Breast epithelium (tissue), 4 donors: ENCODE measurements at regions not wholly inside any gene's neighbourhood (a gene's known extent, or its start where the extent isn't known, plus 50 kb on each side); places are given as distances from the start of the nearest gene placed in this dataset.

Experiments used
- DNase-seq, 2 donors: peaks; one replicate each; pipeline ENCODE4 v3.0.0-alpha.2; 2019; ENCODE audit warnings: low spot score in 2 of 2
- H3K27ac ChIP-seq, 2 donors: fragments of 200-600 bp; sonication (generic) in 1 of 2; one replicate each; pipeline ENCODE4 v1.5.1; 2016 to 2019; ENCODE audit warnings: mild to moderate bottlenecking in 1 of 2
- H3K27me3 ChIP-seq, 2 donors: fragments of 200-600 bp; sonication (generic) in 1 of 2; one replicate each; pipeline versions ENCODE4 v1.5.1 to v1.6.0; 2017 to 2019; ENCODE audit warnings: control low read depth in 1 of 2, mild to moderate bottlenecking in 1 of 2
- H3K36me3 ChIP-seq: fragments of 200-600 bp; one replicate; pipeline ENCODE4 v1.5.1; 2019
- H3K4me1 ChIP-seq, 2 donors: fragments of 200-600 bp; sonication (generic); one replicate each; pipeline ENCODE4 v1.5.1; 2016 to 2019; ENCODE audit warnings: control low read depth in 1 of 2
- H3K4me3 ChIP-seq, 3 donors: fragments of 200-600 bp; sonication (generic); 1 replicate in 2 of 3; 2 replicates in 1 of 3; pipeline ENCODE4 v1.5.1; 2016 to 2019; ENCODE audit warnings: mild to moderate bottlenecking in 3 of 3, moderate library complexity in 2 of 3
- H3K9me3 ChIP-seq, 2 donors: fragments of 200-600 bp; sonication (generic) in 1 of 2; one replicate each; pipeline ENCODE4 v1.5.1; 2016 to 2019; ENCODE audit warnings: control low read depth in 1 of 2
- POLR2A ChIP-seq: fragments of 450-650 bp; IDR thresholded peaks from one replicate; pipeline ENCODE4 v1.6.1; 2016; ENCODE audit warnings: antibody characterized with exemption, mild to moderate bottlenecking, moderate library complexity
- POLR2AphosphoS5 ChIP-seq, 3 donors: sonication (generic); formaldehyde crosslinking; IDR thresholded peaks; one replicate each; pipeline ENCODE4 v1.6.1; 2017; ENCODE audit warnings: antibody characterized with exemption in 3 of 3
- intact Hi-C: fragments of 100-400 bp; cut with DNase I; formaldehyde crosslinking; loops from one replicate; pipeline ENCODE4 v1.15.1; 2023; ENCODE audit warnings: low total_unique reads
- TF ChIP-seq, protein P1 (sequence below), 3 donors: fragments of 450-650 bp; IDR thresholded peaks; one replicate each; pipeline ENCODE4 v1.5.1; 2016 to 2017; ENCODE audit warnings: antibody characterized with exemption in 3 of 3, mild to moderate bottlenecking in 3 of 3, moderate library complexity in 3 of 3

DNA sequence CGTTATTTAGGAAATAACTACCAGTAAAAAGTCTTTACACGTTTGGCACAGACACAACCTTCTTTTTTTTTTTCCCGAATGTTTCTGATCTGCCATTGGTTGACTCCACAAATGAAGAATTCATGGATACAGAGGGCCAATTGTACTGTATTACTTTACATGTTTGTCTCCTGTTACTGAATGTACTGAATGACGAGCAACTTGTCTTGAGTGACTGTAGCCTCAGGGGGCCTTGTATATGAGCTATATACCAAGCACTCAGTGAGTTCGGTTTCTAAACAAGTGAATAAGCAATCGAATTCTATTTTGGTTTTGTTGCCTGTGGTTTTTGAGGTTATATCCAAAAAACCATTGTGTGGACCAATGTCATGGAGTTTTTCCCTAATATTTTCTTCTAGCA, 480.0 kb upstream of the SYT1 start:
- H3K4me1 ChIP-seq: no peaks in the 10 kb centered on the region
- H3K9me3 ChIP-seq: peaks cover 0 to 2% of the 10 kb centered on the region in 2 donors
- H3K27ac ChIP-seq: no peak overlapping the region
- intact Hi-C loops: no loop called here
- no peak for TF ChIP-seq POLR2A
- TF ChIP-seq, protein P1, sequence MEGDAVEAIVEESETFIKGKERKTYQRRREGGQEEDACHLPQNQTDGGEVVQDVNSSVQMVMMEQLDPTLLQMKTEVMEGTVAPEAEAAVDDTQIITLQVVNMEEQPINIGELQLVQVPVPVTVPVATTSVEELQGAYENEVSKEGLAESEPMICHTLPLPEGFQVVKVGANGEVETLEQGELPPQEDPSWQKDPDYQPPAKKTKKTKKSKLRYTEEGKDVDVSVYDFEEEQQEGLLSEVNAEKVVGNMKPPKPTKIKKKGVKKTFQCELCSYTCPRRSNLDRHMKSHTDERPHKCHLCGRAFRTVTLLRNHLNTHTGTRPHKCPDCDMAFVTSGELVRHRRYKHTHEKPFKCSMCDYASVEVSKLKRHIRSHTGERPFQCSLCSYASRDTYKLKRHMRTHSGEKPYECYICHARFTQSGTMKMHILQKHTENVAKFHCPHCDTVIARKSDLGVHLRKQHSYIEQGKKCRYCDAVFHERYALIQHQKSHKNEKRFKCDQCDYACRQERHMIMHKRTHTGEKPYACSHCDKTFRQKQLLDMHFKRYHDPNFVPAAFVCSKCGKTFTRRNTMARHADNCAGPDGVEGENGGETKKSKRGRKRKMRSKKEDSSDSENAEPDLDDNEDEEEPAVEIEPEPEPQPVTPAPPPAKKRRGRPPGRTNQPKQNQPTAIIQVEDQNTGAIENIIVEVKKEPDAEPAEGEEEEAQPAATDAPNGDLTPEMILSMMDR (IDR thresholded peaks at IDR 0.05): no peak
- TF ChIP-seq POLR2AphosphoS5 (IDR thresholded peaks at IDR 0.05): no peak
- no peaks in the 10 kb centered on the region for H3K27me3 ChIP-seq
- H3K4me3 ChIP-seq: no peak overlapping the region
- no peaks in the 10 kb centered on the region for H3K36me3 ChIP-seq
- no peak for DNase-seq

DNA sequence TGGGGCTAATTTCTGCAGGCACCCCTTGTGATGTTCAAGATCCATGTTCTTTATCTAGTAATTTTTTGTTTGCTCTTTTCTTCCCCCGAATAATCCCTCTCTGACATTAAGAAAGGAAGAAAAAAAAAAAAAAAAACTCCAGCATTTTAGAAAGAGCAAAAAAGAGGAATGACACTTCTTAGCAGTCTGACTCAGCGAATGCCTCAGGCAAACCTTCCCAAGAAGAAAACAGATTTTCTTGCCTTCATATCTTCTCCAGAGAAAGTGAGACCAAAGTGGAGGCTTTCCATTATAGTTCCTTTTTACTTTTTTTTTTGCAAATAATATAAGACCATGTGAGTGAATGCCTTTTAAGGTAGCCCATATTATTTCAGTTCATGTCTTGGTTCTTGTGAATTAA, 479.0 kb upstream of the SYT1 start:
- intact Hi-C loops: no loop called here
- H3K9me3 ChIP-seq: no peaks in the 10 kb centered on the region
- no peaks in the 10 kb centered on the region for H3K4me1 ChIP-seq
- no peak overlapping the region for H3K4me3 ChIP-seq
- TF ChIP-seq POLR2A: no peak
- TF ChIP-seq POLR2AphosphoS5 (IDR thresholded peaks at IDR 0.05): no peak
- TF ChIP-seq, protein P1 (IDR thresholded peaks at IDR 0.05): no peak
- no peak for DNase-seq
- no peak overlapping the region for H3K27ac ChIP-seq
- H3K36me3 ChIP-seq: no peaks in the 10 kb centered on the region
- no peaks in the 10 kb centered on the region for H3K27me3 ChIP-seq

DNA sequence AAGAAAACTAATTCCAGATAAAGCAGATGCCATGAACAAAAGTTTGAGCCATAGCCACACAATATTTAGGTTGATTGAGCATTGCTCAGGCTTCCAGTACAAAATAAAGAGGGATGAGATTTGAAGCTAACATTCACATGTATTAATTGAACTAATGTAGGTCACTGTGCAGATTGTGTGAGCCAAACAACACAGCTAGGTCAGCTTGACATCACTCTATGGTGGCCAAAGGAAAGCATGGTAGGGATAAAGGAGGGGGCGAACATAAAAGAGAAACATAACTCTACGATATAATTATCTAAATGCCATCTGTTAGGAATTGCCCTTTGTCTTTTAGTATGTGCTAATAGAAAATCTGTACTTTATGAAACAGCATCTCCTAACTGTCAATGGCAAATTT, 477.7 kb upstream of the SYT1 start:
- no peaks in the 10 kb centered on the region for H3K4me1 ChIP-seq
- no peaks in the 10 kb centered on the region for H3K27me3 ChIP-seq
- intact Hi-C loops: no loop called here
- H3K36me3 ChIP-seq: no peaks in the 10 kb centered on the region
- DNase-seq: no peak
- no peak overlapping the region for H3K4me3 ChIP-seq
- H3K27ac ChIP-seq: no peak overlapping the region
- no peaks in the 10 kb centered on the region for H3K9me3 ChIP-seq
- no peak for TF ChIP-seq POLR2A
- TF ChIP-seq, protein P1 (IDR thresholded peaks at IDR 0.05): no peak
- TF ChIP-seq POLR2AphosphoS5 (IDR thresholded peaks at IDR 0.05): no peak

DNA sequence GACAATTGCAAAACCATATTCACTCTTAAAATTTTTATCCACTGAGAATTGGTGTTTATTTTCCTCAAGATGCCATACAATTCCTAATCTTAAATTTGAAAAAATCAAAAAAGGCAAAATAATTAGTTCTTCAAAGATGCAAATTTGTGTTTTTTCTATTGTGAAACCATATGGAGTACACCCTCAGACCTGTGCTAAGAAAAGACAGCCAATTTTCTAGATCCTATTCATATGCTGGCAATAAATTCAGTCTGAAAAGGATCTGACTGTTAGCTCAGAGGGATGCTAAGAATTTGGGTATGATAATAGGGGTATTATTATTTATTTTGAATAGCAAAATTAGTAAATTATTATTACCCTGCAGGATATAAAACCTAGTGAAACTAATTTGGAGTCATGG, 476.9 kb upstream of the SYT1 start:
- no peak overlapping the region for H3K4me3 ChIP-seq
- no peaks in the 10 kb centered on the region for H3K27me3 ChIP-seq
- TF ChIP-seq, protein P1 (IDR thresholded peaks at IDR 0.05): no peak
- TF ChIP-seq POLR2A (no peak), POLR2AphosphoS5 (IDR thresholded peaks at IDR 0.05) (no peak)
- no peak for DNase-seq
- intact Hi-C loops: no loop called here
- H3K4me1 ChIP-seq: no peaks in the 10 kb centered on the region
- no peaks in the 10 kb centered on the region for H3K36me3 ChIP-seq
- no peaks in the 10 kb centered on the region for H3K9me3 ChIP-seq
- no peak overlapping the region for H3K27ac ChIP-seq

DNA sequence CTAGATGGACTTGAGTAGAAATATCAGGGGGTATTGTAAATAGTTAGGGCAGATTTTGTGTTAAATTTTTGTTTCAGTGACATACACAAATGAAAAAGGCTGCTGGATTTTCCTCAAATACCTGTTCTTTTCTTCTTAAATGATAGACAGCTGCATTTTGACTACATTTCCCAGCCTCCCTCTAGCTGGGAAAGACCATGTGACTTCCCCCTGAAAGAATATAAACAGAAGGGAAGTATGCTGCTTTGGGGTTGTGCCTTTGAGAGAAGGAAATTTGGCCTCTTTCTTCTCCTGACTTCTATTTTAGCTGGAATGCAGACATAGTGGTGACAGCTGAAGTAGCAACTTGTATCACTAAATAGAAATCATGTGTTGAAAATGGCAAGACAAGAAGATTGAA, 476.1 kb upstream of the SYT1 start:
- Histone ChIP-seq H3K4me3 (no peak overlapping the region), H3K4me1 (no peaks in the 10 kb centered on the region), H3K27ac (no peak overlapping the region), H3K36me3 (no peaks in the 10 kb centered on the region), H3K27me3 (no peaks in the 10 kb centered on the region), H3K9me3 (no peaks in the 10 kb centered on the region)
- DNase-seq: no peak
- TF ChIP-seq POLR2AphosphoS5 (IDR thresholded peaks at IDR 0.05) (no peak), POLR2A (no peak)
- TF ChIP-seq, protein P1 (IDR thresholded peaks at IDR 0.05): no peak
- intact Hi-C loops: no loop called here
